GM23338 (cell line): ENCODE measurements at regions not wholly inside any gene's neighbourhood (a gene's known extent, or its start where the extent isn't known, plus 50 kb on each side); places are given as distances from the start of the nearest gene placed in this dataset.

ENCODE experiments used
- ATAC-seq: fragments of 200-7000 bp; cut with Tn5 transposase; 3 replicates; pipeline ENCODE4 v1.9.1; 2020
- DNase-seq: peaks from one replicate; pipeline ENCODE4 v3.0.0-alpha.2; 2015; ENCODE audit warnings: low spot score
- H2AFZ ChIP-seq: fragments of 200-600 bp; sonication (generic); 2 replicates; pipeline ENCODE4 v1.8.0; 2016; ENCODE audit warnings: antibody characterized with exemption, mild to moderate bottlenecking, moderate library complexity
- H3F3A ChIP-seq: fragments of 200-600 bp; sonication (generic); replicated peaks from 2 replicates; pipeline ENCODE4 v1.8.0; 2017; ENCODE audit warnings: antibody characterized with exemption, mixed run types, low read depth
- H3K27ac ChIP-seq: fragments of 200-600 bp; sonication (generic); 2 replicates; pipeline ENCODE4 v1.6.1; 2016; ENCODE audit warnings: low read depth
- H3K27me3 ChIP-seq: fragments of 200-600 bp; sonication (generic); 2 replicates; pipeline ENCODE4 v1.8.0; 2016; ENCODE audit warnings: mild to moderate bottlenecking, mixed run types, moderate library complexity; ENCODE audit not compliant: insufficient read depth
- H3K36me3 ChIP-seq: fragments of 200-600 bp; sonication (generic); 2 replicates; pipeline ENCODE4 v1.8.0; 2016; ENCODE audit warnings: mild to moderate bottlenecking; ENCODE audit not compliant: insufficient read depth
- H3K4me1 ChIP-seq: fragments of 200-600 bp; sonication (generic); 2 replicates; pipeline ENCODE4 v1.8.0; 2016; ENCODE audit warnings: mild to moderate bottlenecking, moderate library complexity; ENCODE audit not compliant: insufficient read depth
- H3K4me2 ChIP-seq: fragments of 200-600 bp; sonication (generic); 2 replicates; pipeline ENCODE4 v1.7.1; 2017; ENCODE audit warnings: mixed run types
- H3K4me3 ChIP-seq: fragments of 200-600 bp; sonication (generic); 2 replicates; pipeline ENCODE4 v1.6.1; 2016; ENCODE audit warnings: mixed run types
- H3K79me2 ChIP-seq: fragments of 200-600 bp; sonication (generic); replicated peaks from 2 replicates; pipeline ENCODE4 v1.8.0; 2017; ENCODE audit warnings: mild to moderate bottlenecking; ENCODE audit not compliant: insufficient read depth
- H3K9me2 ChIP-seq: fragments of 200-600 bp; sonication (generic); 2 replicates; pipeline ENCODE4 v1.8.0; 2017; ENCODE audit not compliant: insufficient read depth
- H4K20me1 ChIP-seq: fragments of 200-600 bp; sonication (generic); replicated peaks from 2 replicates; pipeline ENCODE4 v1.8.0; 2017; ENCODE audit warnings: mild to moderate bottlenecking; ENCODE audit not compliant: insufficient read depth
- H3K27ac Mint-ChIP-seq: 2 replicates; pipeline ENCODE4 v1.8.0; 2020; ENCODE audit warnings: inconsistent platforms, mild to moderate bottlenecking, moderate library complexity, mixed read lengths
- H3K27me3 Mint-ChIP-seq: 3 replicates; pipeline ENCODE4 v1.8.0; 2022; ENCODE audit warnings: low read depth, mild to moderate bottlenecking, moderate library complexity, mixed read lengths, inconsistent platforms; ENCODE audit not compliant: insufficient read depth, poor library complexity
- H3K36me3 Mint-ChIP-seq: 3 replicates; pipeline ENCODE4 v1.8.0; 2021; ENCODE audit warnings: low read depth, mild to moderate bottlenecking, inconsistent platforms, moderate library complexity, mixed read lengths
- H3K4me1 Mint-ChIP-seq: 3 replicates; pipeline ENCODE4 v1.8.0; 2020; ENCODE audit warnings: mild to moderate bottlenecking, inconsistent platforms, mixed read lengths
- H3K4me3 Mint-ChIP-seq: 3 replicates; pipeline ENCODE4 v1.8.0; 2021; ENCODE audit warnings: moderate library complexity, mild to moderate bottlenecking, inconsistent platforms, mixed read lengths
- H3K9me3 Mint-ChIP-seq: 3 replicates; pipeline ENCODE4 v1.8.0; 2020; ENCODE audit warnings: moderate library complexity, mild to moderate bottlenecking, inconsistent platforms, mixed read lengths
- EZH2 ChIP-seq: fragments of 200-600 bp; sonication (generic); IDR thresholded peaks from one replicate; pipeline ENCODE4 v1.8.0; 2017; ENCODE audit warnings: antibody characterized with exemption, mild to moderate bottlenecking, low read depth; ENCODE audit not compliant: unreplicated experiment
- JUNB ChIP-seq: IDR thresholded peaks from one replicate; pipeline ENCODE4 v1.6.1; 2016; ENCODE audit warnings: antibody characterized with exemption; ENCODE audit not compliant: unreplicated experiment
- STAT1 ChIP-seq: IDR thresholded peaks from one replicate; pipeline ENCODE4 v1.6.1; 2016; ENCODE audit warnings: antibody characterized with exemption; ENCODE audit not compliant: unreplicated experiment
- TF ChIP-seq, protein P1 (sequence below): IDR thresholded peaks from 2 replicates; pipeline ENCODE4 v1.6.1; 2016; ENCODE audit warnings: antibody characterized with exemption
- TF ChIP-seq, protein P2 (sequence below): IDR thresholded peaks from one replicate; pipeline ENCODE4 v1.6.1; 2018; ENCODE audit warnings: antibody characterized with exemption; ENCODE audit not compliant: unreplicated experiment
- TF ChIP-seq, protein P3 (sequence below): fragments of 250-450 bp; sonication (Bioruptor Pico); IDR thresholded peaks from 2 replicates; pipeline ENCODE4 v1.5.0; 2020; ENCODE audit warnings: mild to moderate bottlenecking, moderate library complexity

DNA sequence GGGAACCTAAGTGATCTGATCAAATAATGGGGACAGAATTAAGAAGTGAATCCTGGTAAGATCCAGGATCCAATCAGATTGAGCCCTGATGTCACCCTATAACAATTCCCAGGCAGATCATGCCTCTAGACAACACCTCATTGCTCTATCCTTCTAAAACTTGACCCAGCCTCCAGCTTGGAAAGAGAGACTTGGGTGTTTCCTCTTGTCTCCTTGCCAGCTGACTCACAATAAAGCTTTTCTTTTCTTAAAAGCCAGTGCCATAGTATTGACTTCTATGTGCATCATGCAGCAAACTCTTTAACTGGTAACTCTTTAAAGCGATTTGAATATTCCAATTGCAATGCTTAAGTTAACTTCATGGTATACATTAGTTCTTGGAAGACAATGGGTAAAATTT lies 109.6 kb upstream of the CHORDC1 start:
- H4K20me1 ChIP-seq = no peaks in the 10 kb centered on the region
- DNase-seq = no peak
- H3K27me3 ChIP-seq = no peaks in the 10 kb centered on the region
- H3K4me1 Mint-ChIP-seq = no peaks in the 10 kb centered on the region
- no peaks in the 10 kb centered on the region for H3K9me2 ChIP-seq
- no peak overlapping the region for H3K27ac Mint-ChIP-seq
- H3K27ac ChIP-seq = no peak overlapping the region
- H3K4me1 ChIP-seq = no peaks in the 10 kb centered on the region
- TF ChIP-seq, protein P1, sequence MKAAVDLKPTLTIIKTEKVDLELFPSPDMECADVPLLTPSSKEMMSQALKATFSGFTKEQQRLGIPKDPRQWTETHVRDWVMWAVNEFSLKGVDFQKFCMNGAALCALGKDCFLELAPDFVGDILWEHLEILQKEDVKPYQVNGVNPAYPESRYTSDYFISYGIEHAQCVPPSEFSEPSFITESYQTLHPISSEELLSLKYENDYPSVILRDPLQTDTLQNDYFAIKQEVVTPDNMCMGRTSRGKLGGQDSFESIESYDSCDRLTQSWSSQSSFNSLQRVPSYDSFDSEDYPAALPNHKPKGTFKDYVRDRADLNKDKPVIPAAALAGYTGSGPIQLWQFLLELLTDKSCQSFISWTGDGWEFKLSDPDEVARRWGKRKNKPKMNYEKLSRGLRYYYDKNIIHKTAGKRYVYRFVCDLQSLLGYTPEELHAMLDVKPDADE = no peak
- TF ChIP-seq JUNB = no peak
- no peak for TF ChIP-seq EZH2
- TF ChIP-seq, protein P2, sequence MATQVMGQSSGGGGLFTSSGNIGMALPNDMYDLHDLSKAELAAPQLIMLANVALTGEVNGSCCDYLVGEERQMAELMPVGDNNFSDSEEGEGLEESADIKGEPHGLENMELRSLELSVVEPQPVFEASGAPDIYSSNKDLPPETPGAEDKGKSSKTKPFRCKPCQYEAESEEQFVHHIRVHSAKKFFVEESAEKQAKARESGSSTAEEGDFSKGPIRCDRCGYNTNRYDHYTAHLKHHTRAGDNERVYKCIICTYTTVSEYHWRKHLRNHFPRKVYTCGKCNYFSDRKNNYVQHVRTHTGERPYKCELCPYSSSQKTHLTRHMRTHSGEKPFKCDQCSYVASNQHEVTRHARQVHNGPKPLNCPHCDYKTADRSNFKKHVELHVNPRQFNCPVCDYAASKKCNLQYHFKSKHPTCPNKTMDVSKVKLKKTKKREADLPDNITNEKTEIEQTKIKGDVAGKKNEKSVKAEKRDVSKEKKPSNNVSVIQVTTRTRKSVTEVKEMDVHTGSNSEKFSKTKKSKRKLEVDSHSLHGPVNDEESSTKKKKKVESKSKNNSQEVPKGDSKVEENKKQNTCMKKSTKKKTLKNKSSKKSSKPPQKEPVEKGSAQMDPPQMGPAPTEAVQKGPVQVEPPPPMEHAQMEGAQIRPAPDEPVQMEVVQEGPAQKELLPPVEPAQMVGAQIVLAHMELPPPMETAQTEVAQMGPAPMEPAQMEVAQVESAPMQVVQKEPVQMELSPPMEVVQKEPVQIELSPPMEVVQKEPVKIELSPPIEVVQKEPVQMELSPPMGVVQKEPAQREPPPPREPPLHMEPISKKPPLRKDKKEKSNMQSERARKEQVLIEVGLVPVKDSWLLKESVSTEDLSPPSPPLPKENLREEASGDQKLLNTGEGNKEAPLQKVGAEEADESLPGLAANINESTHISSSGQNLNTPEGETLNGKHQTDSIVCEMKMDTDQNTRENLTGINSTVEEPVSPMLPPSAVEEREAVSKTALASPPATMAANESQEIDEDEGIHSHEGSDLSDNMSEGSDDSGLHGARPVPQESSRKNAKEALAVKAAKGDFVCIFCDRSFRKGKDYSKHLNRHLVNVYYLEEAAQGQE = no peak
- TF ChIP-seq, protein P3, sequence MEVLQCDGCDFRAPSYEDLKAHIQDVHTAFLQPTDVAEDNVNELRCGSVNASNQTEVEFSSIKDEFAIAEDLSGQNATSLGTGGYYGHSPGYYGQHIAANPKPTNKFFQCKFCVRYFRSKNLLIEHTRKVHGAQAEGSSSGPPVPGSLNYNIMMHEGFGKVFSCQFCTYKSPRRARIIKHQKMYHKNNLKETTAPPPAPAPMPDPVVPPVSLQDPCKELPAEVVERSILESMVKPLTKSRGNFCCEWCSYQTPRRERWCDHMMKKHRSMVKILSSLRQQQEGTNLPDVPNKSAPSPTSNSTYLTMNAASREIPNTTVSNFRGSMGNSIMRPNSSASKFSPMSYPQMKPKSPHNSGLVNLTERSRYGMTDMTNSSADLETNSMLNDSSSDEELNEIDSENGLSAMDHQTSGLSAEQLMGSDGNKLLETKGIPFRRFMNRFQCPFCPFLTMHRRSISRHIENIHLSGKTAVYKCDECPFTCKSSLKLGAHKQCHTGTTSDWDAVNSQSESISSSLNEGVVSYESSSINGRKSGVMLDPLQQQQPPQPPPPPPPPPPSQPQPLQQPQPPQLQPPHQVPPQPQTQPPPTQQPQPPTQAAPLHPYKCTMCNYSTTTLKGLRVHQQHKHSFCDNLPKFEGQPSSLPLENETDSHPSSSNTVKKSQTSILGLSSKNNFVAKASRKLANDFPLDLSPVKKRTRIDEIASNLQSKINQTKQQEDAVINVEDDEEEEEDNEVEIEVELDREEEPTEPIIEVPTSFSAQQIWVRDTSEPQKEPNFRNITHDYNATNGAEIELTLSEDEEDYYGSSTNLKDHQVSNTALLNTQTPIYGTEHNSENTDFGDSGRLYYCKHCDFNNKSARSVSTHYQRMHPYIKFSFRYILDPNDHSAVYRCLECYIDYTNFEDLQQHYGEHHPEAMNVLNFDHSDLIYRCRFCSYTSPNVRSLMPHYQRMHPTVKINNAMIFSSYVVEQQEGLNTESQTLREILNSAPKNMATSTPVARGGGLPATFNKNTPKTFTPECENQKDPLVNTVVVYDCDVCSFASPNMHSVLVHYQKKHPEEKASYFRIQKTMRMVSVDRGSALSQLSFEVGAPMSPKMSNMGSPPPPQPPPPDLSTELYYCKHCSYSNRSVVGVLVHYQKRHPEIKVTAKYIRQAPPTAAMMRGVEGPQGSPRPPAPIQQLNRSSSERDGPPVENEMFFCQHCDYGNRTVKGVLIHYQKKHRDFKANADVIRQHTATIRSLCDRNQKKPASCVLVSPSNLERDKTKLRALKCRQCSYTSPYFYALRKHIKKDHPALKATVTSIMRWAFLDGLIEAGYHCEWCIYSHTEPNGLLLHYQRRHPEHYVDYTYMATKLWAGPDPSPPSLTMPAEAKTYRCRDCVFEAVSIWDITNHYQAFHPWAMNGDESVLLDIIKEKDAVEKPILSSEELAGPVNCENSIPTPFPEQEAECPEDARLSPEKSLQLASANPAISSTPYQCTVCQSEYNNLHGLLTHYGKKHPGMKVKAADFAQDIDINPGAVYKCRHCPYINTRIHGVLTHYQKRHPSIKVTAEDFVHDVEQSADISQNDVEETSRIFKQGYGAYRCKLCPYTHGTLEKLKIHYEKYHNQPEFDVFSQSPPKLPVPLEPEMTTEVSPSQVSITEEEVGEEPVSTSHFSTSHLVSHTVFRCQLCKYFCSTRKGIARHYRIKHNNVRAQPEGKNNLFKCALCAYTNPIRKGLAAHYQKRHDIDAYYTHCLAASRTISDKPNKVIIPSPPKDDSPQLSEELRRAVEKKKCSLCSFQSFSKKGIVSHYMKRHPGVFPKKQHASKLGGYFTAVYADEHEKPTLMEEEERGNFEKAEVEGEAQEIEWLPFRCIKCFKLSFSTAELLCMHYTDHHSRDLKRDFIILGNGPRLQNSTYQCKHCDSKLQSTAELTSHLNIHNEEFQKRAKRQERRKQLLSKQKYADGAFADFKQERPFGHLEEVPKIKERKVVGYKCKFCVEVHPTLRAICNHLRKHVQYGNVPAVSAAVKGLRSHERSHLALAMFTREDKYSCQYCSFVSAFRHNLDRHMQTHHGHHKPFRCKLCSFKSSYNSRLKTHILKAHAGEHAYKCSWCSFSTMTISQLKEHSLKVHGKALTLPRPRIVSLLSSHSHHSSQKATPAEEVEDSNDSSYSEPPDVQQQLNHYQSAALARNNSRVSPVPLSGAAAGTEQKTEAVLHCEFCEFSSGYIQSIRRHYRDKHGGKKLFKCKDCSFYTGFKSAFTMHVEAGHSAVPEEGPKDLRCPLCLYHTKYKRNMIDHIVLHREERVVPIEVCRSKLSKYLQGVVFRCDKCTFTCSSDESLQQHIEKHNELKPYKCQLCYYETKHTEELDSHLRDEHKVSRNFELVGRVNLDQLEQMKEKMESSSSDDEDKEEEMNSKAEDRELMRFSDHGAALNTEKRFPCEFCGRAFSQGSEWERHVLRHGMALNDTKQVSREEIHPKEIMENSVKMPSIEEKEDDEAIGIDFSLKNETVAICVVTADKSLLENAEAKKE (CRISPR knock-in tag) = no peak
- TF ChIP-seq STAT1 = no peak
- no peak overlapping the region for H3K4me3 Mint-ChIP-seq
- no peak overlapping the region for H3K4me2 ChIP-seq
- H3K4me3 ChIP-seq = no peak overlapping the region
- H3K27me3 Mint-ChIP-seq = no peaks in the 10 kb centered on the region
- no peak overlapping the region for H2AFZ ChIP-seq
- no peaks in the 10 kb centered on the region; the same call in 2 of the 3 replicates for H3K9me3 Mint-ChIP-seq
- no peaks in the 10 kb centered on the region for H3K36me3 Mint-ChIP-seq
- no peaks in the 10 kb centered on the region for H3F3A ChIP-seq
- ATAC-seq = no peak
- no peaks in the 10 kb centered on the region for H3K36me3 ChIP-seq
- no peaks in the 10 kb centered on the region for H3K79me2 ChIP-seq
